GM21423 (cell line): ENCODE measurements at regions not wholly inside any gene's neighbourhood (a gene's known extent, or its start where the extent isn't known, plus 50 kb on each side); places are given as distances from the start of the nearest gene placed in this dataset.

Experiments used
- ATAC-seq: cut with Tn5 transposase; IDR thresholded peaks from one replicate; pipeline ENCODE4 v1.9.1; 2021; ENCODE audit warnings: mild to moderate bottlenecking, moderate library complexity; ENCODE audit not compliant: unreplicated experiment

- ATAC-seq: no peak
Observed at GRCh38 chr10:46227571-46227935, 59.2 kb upstream of the ANTXRL start.

DNA sequence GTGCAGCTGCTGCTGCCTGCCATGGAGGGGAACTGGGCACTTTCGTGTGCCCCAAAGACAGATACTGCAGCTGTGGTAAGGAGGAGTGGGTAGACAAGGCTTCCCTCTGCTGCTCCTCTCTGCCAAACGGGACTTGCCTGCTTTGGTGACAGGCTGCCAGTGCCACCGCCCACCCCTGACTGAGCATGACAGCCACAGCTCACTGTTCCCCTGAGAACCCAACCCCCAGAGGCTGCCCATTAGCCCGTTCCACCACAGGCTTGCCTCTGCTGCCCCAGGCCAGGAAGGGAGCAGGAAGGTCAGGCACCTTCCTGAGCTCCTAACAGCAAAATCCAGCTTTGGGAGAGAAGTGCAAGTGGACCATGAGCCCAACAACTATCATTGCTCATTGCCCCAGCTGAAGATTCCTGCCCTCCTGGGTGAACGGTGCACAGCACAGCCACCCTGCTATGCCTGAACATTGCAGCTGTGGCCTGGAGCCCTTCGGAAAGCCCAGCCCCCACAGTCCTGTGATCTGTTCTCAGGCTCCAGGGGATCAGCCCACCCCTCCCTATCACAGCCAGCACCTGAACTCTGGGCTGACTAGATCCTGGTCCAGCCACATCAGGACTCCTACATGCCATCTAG is 58.7 kb upstream of the ANTXRL start:
- ATAC-seq: no peak

- peak; percentile 75 for ATAC-seq
Observed at GRCh38 chr10:46228563-46229071, 58.2 kb upstream of the ANTXRL start.

DNA sequence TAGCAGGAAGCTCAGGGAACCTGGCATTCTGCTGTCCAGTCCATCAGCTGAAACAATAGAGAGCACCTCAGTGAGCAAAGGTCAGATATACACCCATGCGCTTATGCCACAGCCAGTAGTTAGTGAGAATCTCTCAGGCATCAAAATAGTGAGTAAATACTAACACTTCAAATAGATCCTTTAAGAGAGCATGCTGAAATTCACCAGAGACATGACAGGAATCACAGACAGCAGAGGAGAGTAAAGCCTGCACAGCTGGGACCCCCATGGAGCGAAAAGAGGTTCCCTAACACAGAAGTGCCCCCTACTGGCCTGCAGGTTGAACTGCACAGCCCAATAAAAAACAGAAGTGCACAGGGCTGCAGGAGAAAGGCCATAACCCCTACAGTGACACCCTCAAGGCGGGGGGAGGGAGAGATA is 57.6 kb upstream of the ANTXRL start:
- no peak for ATAC-seq

DNA sequence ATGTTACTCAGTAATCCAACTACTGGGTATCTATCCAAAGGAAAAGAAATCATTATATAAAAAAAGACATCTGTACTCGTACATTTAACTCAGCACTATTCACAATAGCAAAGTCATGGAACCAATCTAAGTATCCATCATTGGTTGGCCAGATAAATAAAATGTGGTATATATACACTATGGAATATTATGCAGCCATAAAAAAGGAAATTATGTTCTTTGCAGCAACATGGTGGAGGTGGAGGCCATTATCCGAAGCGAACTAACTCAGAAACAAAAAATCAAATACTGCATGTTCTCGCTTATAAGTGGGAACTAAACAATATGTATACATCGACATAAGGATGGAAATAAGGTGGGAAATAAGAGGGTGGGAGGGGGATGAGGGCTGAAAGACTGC is 56.2 kb upstream of the ANTXRL start:
- ATAC-seq: no peak

DNA sequence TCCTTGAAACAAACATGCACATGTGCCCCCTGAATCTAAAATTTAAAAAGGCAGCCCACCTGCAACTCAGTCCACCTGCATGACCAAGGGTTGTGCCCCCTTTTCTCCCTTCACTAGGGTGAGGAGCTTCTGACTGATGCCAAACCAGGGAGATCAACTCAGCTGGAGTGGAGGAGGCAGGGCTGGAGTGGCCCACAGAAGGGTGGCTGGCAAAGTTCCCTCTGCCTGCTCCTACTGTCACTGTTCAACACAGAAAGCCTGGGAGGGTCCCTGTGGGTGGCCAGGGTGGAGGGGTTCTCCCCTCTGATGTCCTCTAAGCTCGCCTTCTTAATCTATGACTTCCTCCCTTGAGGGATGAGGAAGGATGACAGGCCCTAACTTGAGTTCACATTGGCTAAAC is 55.7 kb upstream of the ANTXRL start:
- no peak for ATAC-seq

DNA sequence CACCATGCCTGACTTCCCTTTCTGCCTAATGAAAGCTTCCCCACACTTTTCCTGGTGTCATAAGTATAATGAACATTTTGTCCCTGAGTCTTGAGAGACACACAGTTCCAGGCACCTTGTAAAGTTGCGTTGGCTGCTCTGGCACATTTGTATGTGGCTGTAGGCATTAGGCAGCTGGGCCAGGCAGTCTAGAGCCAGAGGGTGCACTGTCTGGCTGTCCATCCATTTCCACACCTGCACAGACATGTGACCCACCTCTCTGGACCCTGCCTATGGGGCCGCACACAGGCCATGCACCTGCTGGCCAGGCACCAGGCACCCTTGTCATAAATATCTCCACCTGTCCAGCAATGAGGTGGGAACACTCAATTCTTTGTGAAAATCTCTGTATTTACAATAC is 54.7 kb upstream of the ANTXRL start:
- ATAC-seq: no peak

DNA sequence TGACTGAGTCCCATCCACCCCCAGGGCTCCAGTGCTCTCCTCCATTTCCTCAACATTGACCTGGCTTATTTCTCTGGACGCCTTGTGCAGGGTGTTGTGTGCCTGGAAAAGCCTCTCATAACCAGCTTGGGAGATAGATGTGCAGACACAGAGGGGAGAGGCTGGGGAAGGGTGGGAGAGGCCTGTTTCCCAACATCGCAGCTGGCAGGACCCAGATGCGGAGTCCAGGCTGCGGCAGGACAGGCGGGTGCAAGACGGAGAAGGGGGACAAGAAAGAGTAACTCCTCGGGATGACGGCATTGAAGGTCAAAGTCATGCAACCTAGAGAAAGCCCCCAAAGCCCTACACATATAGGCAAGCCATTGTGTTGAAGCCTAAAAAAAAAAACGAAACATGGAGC is 54.1 kb upstream of the ANTXRL start:
- no peak for ATAC-seq

DNA sequence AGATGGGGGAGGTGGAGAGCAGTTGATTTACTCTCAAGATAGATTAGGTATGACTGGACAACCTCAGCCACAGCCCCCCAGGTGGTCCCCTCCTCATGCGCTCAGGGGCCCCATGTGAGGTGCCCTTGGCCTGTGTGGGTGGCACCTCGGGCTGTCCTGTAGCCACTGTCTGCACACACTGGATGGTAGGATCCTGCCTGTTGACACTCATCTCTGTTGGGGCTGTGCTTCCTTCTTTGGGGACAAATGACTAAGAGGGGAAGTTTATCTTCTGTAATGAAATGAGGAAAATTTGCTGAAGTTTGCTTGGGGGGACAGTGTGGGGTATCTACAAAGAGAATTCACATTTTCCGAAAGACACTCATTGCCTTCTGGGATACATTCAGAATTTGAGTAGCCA is 53.6 kb upstream of the ANTXRL start:
- ATAC-seq: no peak

- ATAC-seq: no peak
Observed at GRCh38 chr10:46234026-46234425, 52.8 kb upstream of the ANTXRL start.

GRCh38 chr10:46234431-46235060 is 52.3 kb upstream of the ANTXRL start:
- ATAC-seq: no peak

- ATAC-seq: no peak
Observed at GRCh38 chr10:46235705-46236545, 50.9 kb upstream of the ANTXRL start.

- ATAC-seq: no peak
Observed at GRCh38 chr10:46236546-46236887, 50.3 kb upstream of the ANTXRL start.

DNA sequence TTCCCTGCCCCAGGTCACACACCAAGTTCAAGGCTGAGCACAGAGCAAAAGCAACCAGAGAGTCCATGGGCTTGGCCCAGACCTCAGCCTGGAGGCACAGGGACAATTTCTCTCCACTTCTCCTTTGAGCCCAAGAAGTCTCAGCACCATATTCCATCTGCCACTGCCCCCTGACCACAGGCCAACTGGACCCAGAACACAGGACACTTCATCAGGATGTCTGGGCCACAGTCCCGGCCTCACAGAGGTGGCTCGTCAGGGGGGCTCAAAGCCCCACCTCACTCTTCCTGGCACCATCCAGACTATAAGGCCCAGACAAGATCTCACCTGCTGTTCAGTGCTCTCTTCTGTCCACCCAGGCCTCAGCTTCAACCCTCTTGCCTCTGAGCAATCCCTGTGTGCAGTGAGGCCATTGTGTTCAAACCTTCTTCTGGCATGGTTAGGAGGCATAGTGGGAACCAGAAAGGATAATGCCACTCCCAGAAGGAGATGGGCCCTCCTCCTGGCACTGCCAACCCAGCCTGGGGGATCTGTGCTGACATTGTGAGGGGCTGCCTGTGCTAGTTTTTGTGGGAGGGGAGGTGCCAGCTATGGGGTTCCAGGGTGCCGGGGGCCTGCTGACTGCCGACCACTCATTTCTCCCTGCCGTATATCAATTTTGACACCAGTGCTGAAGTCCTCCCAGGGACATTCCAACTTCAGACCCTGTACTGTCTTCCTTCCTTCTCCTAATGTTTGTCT is 49.7 kb upstream of the ANTXRL start:
- no peak for ATAC-seq
